HCT116 (cell line): ENCODE measurements at regions not wholly inside any gene's neighbourhood (a gene's known extent, or its start where the extent isn't known, plus 50 kb on each side); places are given as distances from the start of the nearest gene placed in this dataset.

ENCODE experiments used
- ATAC-seq: fragments of 200-7000 bp; cut with Tn5 transposase; 2 replicates; pipeline ENCODE4 v1.9.1; 2020; ENCODE audit warnings: mild to moderate bottlenecking, moderate library complexity
- BruUV-seq: library from RNA; stranded (reverse); fragments of 400-500 nt; replicated peaks from 2 replicates; lab custom pipeline; 2021; lab: Mats Ljungman, UMichigan
- CTCF ChIA-PET: fragments of 300-600 bp; sonication (Branson Sonifier 250); formaldehyde crosslinking; loops from one replicate; lab custom pipeline; 2021; ENCODE audit warnings: antibody characterized with exemption; lab: Charles Lee
- POLR2A ChIA-PET: fragments of 300-600, 350-600 bp; sonication (Branson Sonifier 250); formaldehyde crosslinking; loops from one replicate; lab custom pipeline; 2021; ENCODE audit warnings: antibody characterized with exemption; lab: Charles Lee
- RAD21 ChIA-PET, 2 experiments: fragments of 300-600 bp; sonication (Branson Sonifier 250); formaldehyde crosslinking; loops; one replicate each; lab custom pipeline; 2023; ENCODE audit warnings: low total read pairs in 2 of 2; ENCODE audit not compliant: uncharacterized antibody in 2 of 2, unreplicated experiment in 2 of 2, low non-redundant PET in 1 of 2; lab: Charles Lee
- DNase-seq: peaks from one replicate; pipeline ENCODE4 v3.0.0-alpha.2; 2010; ENCODE audit warnings: low read depth, low spot score
- H2AFZ ChIP-seq: fragments of 200-600 bp; shearing (Covaris generic), sonication (generic); 2 replicates; pipeline ENCODE4 v1.6.1; 2017; ENCODE audit warnings: low read depth, mixed run types, mixed read lengths, antibody characterized with exemption, low read length; ENCODE audit not compliant: poor library complexity, severe bottlenecking
- H3K27ac ChIP-seq: 2 replicates; pipeline ENCODE4 v1.5.1; 2012; ENCODE audit warnings: low read depth, low read length
- H3K27me3 ChIP-seq: fragments of 200-600 bp; sonication (generic); 2 replicates; pipeline ENCODE4 v1.6.1; 2016; ENCODE audit warnings: mixed run types, low read length, mixed read lengths; ENCODE audit not compliant: insufficient read depth
- H3K36me3 ChIP-seq, 2 experiments: fragments of 200-500 bp in 1 of 2; fragments of 200-600 bp in 1 of 2; sonication (Bioruptor generic) in 1 of 2; sonication (generic) in 1 of 2; 2 replicates each; pipeline versions ENCODE4 v1.5.1 to v1.6.1; 2014 to 2016; ENCODE audit warnings: low read length in 2 of 2, inconsistent platforms in 1 of 2, mixed read lengths in 1 of 2, mixed run types in 1 of 2; ENCODE audit not compliant: insufficient read depth in 2 of 2, control insufficient read depth in 1 of 2
- H3K4me1 ChIP-seq, 2 experiments: fragments of 200-600 bp in 1 of 2; sonication (generic) in 1 of 2; 2 replicates each; pipeline versions ENCODE4 v1.5.1 to v1.6.1; 2012 to 2017; ENCODE audit warnings: low read length in 2 of 2, inconsistent platforms in 1 of 2, mild to moderate bottlenecking in 1 of 2, mixed read lengths in 1 of 2, mixed run types in 1 of 2, moderate library complexity in 1 of 2; ENCODE audit not compliant: insufficient read depth in 2 of 2, control insufficient read depth in 1 of 2
- H3K4me2 ChIP-seq: fragments of 200-600 bp; sonication (generic); 2 replicates; pipeline ENCODE4 v1.6.1; 2017; ENCODE audit warnings: mixed run types, low read length, mixed read lengths
- H3K4me3 ChIP-seq, 2 experiments: fragments of 200-600 bp in 1 of 2; sonication (generic) in 1 of 2; replicated peaks in 1 of 2; 2 replicates each; pipeline ENCODE4 v1.5.1; 2011 to 2016; ENCODE audit warnings: low read length in 2 of 2, control low read depth in 1 of 2, low read depth in 1 of 2, mild to moderate bottlenecking in 1 of 2, mixed read lengths in 1 of 2, mixed run types in 1 of 2
- H3K79me2 ChIP-seq: fragments of 200-600 bp; sonication (generic); 2 replicates; pipeline ENCODE4 v1.6.1; 2017; ENCODE audit warnings: mild to moderate bottlenecking, mixed run types, low read length, moderate library complexity, mixed read lengths; ENCODE audit not compliant: insufficient read depth
- H3K9ac ChIP-seq: fragments of 200-600 bp; sonication (generic); 2 replicates; pipeline ENCODE4 v1.6.1; 2016; ENCODE audit warnings: low read length, mixed read lengths
- H3K9me2 ChIP-seq: fragments of 200-600 bp; sonication (generic), shearing (Covaris generic); 2 replicates; pipeline ENCODE4 v1.6.1; 2017; ENCODE audit warnings: mixed run types, mild to moderate bottlenecking, moderate library complexity; ENCODE audit not compliant: insufficient read depth
- H3K9me3 ChIP-seq, 2 experiments: fragments of 200-500 bp in 1 of 2; fragments of 200-600 bp in 1 of 2; sonication (Bioruptor generic) in 1 of 2; sonication (generic) in 1 of 2; 2 replicates each; pipeline ENCODE4 v1.6.1; 2014 to 2017; ENCODE audit warnings: low read length in 2 of 2, mixed read lengths in 2 of 2, inconsistent platforms in 1 of 2, low read depth in 1 of 2, mild to moderate bottlenecking in 1 of 2, mixed run types in 1 of 2, moderate library complexity in 1 of 2; ENCODE audit not compliant: control insufficient read depth in 1 of 2, insufficient read depth in 1 of 2
- H4K20me1 ChIP-seq: fragments of 200-600 bp; sonication (generic), shearing (Covaris generic); 2 replicates; pipeline ENCODE4 v1.6.1; 2017; ENCODE audit warnings: mixed run types, mild to moderate bottlenecking, moderate library complexity; ENCODE audit not compliant: insufficient read depth
- ELF1 ChIP-seq: IDR thresholded peaks from 2 replicates; pipeline ENCODE4 v1.6.1; 2012; ENCODE audit warnings: low read depth, borderline replicate concordance
- EZH2 ChIP-seq: fragments of 200-600 bp; sonication (generic); IDR thresholded peaks from 2 replicates; pipeline ENCODE4 v1.6.1; 2017; ENCODE audit warnings: antibody characterized with exemption, mixed run types
- POLR2AphosphoS5 ChIP-seq: IDR thresholded peaks from 2 replicates; pipeline ENCODE4 v1.6.1; 2011; ENCODE audit warnings: mild to moderate bottlenecking, low read depth, low read length, moderate library complexity
- RAD21 ChIP-seq: IDR thresholded peaks from 2 replicates; pipeline ENCODE4 v1.6.1; 2012; ENCODE audit warnings: low read depth, mild to moderate bottlenecking
- SRF ChIP-seq: IDR thresholded peaks from 2 replicates; pipeline ENCODE4 v1.6.1; 2012; ENCODE audit warnings: low read depth
- ZNF274 ChIP-seq: fragments of 200-500 bp; sonication (Bioruptor generic); IDR thresholded peaks from 2 replicates; pipeline ENCODE4 v1.6.1; 2014; ENCODE audit warnings: mild to moderate bottlenecking, low read depth, low read length, inconsistent platforms
- intact Hi-C: fragments of 100-400 bp; cut with micrococcal nuclease; formaldehyde crosslinking; loops from 2 replicates; pipeline ENCODE4 v1.10.0; 2022

- CTCF ChIA-PET, result no interaction called here
- Histone ChIP-seq H3K9ac (no peak overlapping the region), H3K4me2 (no peak overlapping the region), H2AFZ (no peak overlapping the region), H3K27ac (no peak overlapping the region), H3K9me2 (no peaks in the 10 kb centered on the region), H3K4me1 (no peaks in the 10 kb centered on the region)
- no peak for ATAC-seq
- intact Hi-C loops, result no loop called here
- POLR2A ChIA-PET, result no interaction called here
- RAD21 ChIA-PET, result no interaction called here
- TF ChIP-seq ZNF274 (no peak), POLR2AphosphoS5 (no peak), RAD21 (no peak), EZH2 (no peak), SRF (no peak)
- TF ChIP-seq, all 23 proteins: peak for 0
- H3K4me3 ChIP-seq, result no peak overlapping the region
- no peaks in the 10 kb centered on the region for H4K20me1 ChIP-seq
- H3K79me2 ChIP-seq, result no peaks in the 10 kb centered on the region
- BruUV-seq, result no TSS peak
- peaks cover 16 to 26% of the 10 kb centered on the region in 2 experiments; a peak in 2 of 4 replicates for H3K9me3 ChIP-seq
- DNase-seq, result no peak
- H3K36me3 ChIP-seq, result no peaks in the 10 kb centered on the region
- H3K27me3 ChIP-seq, result no peaks in the 10 kb centered on the region
These were observed 723.2 kb downstream of the CDH18 start for GRCh38 chr5:19264821-19265220.

GRCh38 chr5:19266791-19267190 is 721.2 kb downstream of the CDH18 start:
- H3K9ac ChIP-seq, result no peak overlapping the region
- no peaks in the 10 kb centered on the region for H3K4me1 ChIP-seq
- ATAC-seq, result no peak
- no peak overlapping the region for H3K4me2 ChIP-seq
- H3K36me3 ChIP-seq, result no peaks in the 10 kb centered on the region
- no peaks in the 10 kb centered on the region for H3K9me2 ChIP-seq
- ChIA-PET RAD21 (no interaction called here), CTCF (no interaction called here), POLR2A (no interaction called here)
- peaks cover 8 to 25% of the 10 kb centered on the region in 2 experiments; a peak in 2 of 4 replicates for H3K9me3 ChIP-seq
- TF ChIP-seq EZH2, result no peak
- no peak for TF ChIP-seq ELF1
- no peak overlapping the region for H2AFZ ChIP-seq
- DNase-seq, result no peak
- no peaks in the 10 kb centered on the region for H3K79me2 ChIP-seq
- BruUV-seq, result no TSS peak
- no peak overlapping the region for H3K4me3 ChIP-seq
- intact Hi-C loops, result no loop called here
- H3K27me3 ChIP-seq, result no peaks in the 10 kb centered on the region
- H4K20me1 ChIP-seq, result no peaks in the 10 kb centered on the region
- H3K27ac ChIP-seq, result no peak overlapping the region
